NT2/D1 (cell line): ENCODE measurements at regions not wholly inside any gene's neighbourhood (a gene's known extent, or its start where the extent isn't known, plus 50 kb on each side); places are given as distances from the start of the nearest gene placed in this dataset.

ENCODE experiments used
- DNase-seq: peaks from one replicate; pipeline ENCODE4 v3.0.0-alpha.2; 2011; ENCODE audit warnings: low read depth, low spot score
- H3K27me3 ChIP-seq: 2 replicates; pipeline ENCODE4 v1.6.0; 2011; ENCODE audit warnings: mild to moderate bottlenecking; ENCODE audit not compliant: insufficient read length, insufficient read depth
- H3K36me3 ChIP-seq: 2 replicates; pipeline ENCODE4 v1.6.1; 2011; ENCODE audit warnings: mild to moderate bottlenecking, low read length, mixed read lengths; ENCODE audit not compliant: insufficient read depth, insufficient read length
- H3K4me1 ChIP-seq: 2 replicates; pipeline ENCODE4 v1.5.1; 2011; ENCODE audit not compliant: insufficient read depth, insufficient read length
- H3K4me3 ChIP-seq: 2 replicates; pipeline ENCODE4 v1.5.1; 2011; ENCODE audit warnings: low read depth; ENCODE audit not compliant: insufficient read length
- H3K9ac ChIP-seq: 2 replicates; pipeline ENCODE4 v1.6.0; 2011; ENCODE audit warnings: low read depth; ENCODE audit not compliant: insufficient read length
- H3K9me3 ChIP-seq: 2 replicates; pipeline ENCODE4 v1.5.1; 2011; ENCODE audit warnings: mild to moderate bottlenecking, low read length; ENCODE audit not compliant: insufficient read depth
- SUZ12 ChIP-seq: IDR thresholded peaks from 2 replicates; pipeline ENCODE4 v1.6.1; 2011; ENCODE audit not compliant: insufficient read length, insufficient read depth; ENCODE audit errors: extremely low read depth
- YY1 ChIP-seq: IDR thresholded peaks from 2 replicates; pipeline ENCODE4 v1.6.1; 2011; ENCODE audit not compliant: insufficient read length, insufficient read depth
- ZNF274 ChIP-seq: IDR thresholded peaks from 2 replicates; pipeline ENCODE4 v1.6.1; 2011; ENCODE audit warnings: mild to moderate bottlenecking, low read depth, low read length

DNA sequence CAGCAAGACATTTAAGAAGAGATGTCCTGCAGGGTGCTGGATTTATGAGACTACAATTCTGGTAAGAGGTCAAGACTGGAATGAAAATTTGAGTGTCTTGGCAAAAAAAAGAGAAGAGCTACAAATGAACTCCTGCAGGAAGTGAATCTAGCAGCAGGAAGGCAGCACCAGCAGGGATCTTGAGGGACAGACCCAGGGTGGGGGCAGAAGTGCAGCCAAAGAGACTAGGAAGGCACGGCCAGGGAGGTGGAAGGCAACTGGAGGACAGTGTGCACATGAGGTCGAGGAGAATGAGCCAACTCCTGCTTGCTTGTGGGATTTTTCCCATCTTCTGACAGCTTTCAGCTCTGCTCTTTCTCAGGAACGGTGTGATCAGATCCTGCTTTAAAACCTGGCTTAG is 263.2 kb downstream of the BUD13 start:
- Histone ChIP-seq H3K9ac (no peak overlapping the region), H3K36me3 (no peaks in the 10 kb centered on the region), H3K4me1 (peaks cover 5% of the 10 kb centered on the region), H3K4me3 (no peak overlapping the region), H3K27me3 (peaks cover 12% of the 10 kb centered on the region), H3K9me3 (no peaks in the 10 kb centered on the region)
- TF ChIP-seq SUZ12, result no peak
- TF ChIP-seq ZNF274, result no peak
- TF ChIP-seq YY1, result no peak
- no peak for DNase-seq

DNA sequence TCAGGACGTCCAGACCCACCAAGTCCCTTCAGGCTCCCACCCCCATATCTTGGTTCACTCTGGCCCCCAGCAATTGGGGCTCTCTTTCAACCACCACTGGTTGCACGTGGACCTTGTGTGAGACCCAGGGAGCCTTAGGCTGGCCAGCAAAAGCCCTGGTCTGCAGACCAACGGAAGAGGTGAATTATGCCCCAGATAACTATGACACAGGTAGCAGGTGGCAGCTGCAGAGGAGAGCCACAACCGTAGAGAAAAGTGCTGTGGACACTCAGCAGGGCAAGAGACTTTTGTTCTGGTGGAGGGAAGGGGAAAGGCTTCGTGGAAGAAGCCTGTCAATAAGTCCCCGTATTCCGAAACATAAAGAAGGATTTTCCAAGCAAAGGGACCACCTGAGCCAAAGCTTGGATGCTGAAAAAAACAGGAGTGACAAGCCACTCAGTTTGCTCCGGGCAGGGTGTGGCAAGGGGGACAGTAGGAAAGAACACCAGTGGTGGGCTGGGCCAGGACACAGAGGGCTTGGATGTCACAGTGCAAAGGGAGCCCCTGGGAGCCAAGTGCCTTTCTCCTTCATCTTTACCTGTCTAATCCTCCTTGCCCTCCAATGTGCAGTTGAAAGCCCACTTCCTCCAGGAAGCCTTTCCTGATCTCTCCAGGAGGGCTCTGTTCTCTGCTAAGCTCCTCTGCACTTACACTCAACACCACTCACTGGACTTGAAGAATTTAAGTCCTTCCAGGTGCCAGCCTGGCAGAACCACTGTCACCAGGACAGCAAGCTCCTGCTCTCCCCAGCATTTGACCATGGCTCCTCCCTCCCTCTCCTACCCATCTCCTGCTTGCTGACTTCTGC is 264.7 kb downstream of the BUD13 start:
- H3K4me1 ChIP-seq, result peaks cover 5% of the 10 kb centered on the region
- no peak for DNase-seq
- TF ChIP-seq ZNF274, result no peak
- TF ChIP-seq YY1, result no peak
- no peak for TF ChIP-seq SUZ12
- no peak overlapping the region for H3K9ac ChIP-seq
- H3K27me3 ChIP-seq, result peaks cover 24% of the 10 kb centered on the region
- no peaks in the 10 kb centered on the region for H3K9me3 ChIP-seq
- no peaks in the 10 kb centered on the region for H3K36me3 ChIP-seq
- no peak overlapping the region for H3K4me3 ChIP-seq

DNA sequence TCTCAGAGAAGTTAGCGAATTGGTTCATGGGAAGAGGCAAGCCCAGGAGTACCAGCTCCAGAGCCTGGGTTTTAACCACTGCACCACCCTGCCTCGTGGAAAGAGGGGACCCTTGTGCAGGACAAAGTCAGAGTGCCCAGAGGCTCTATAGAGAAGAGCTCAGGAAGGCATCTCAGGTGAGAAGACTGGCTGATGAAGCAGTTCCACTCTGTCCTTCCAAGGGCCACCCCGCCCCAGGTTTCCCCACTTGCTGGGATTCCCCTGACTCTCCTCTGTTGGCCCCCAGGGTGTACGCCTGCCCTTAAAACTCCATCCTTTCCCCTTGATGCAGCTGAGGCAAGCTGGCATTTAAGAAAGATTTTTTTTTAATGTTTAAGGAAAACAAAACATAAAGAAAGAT is 265.8 kb downstream of the BUD13 start:
- TF ChIP-seq ZNF274 (no peak), SUZ12 (no peak)
- H3K36me3 ChIP-seq, result no peaks in the 10 kb centered on the region
- H3K4me3 ChIP-seq, result no peak overlapping the region
- H3K27me3 ChIP-seq, result peaks cover 33% of the 10 kb centered on the region
- no peak for DNase-seq
- peaks cover 5% of the 10 kb centered on the region for H3K4me1 ChIP-seq
- H3K9ac ChIP-seq, result no peak overlapping the region
- H3K9me3 ChIP-seq, result no peaks in the 10 kb centered on the region

DNA sequence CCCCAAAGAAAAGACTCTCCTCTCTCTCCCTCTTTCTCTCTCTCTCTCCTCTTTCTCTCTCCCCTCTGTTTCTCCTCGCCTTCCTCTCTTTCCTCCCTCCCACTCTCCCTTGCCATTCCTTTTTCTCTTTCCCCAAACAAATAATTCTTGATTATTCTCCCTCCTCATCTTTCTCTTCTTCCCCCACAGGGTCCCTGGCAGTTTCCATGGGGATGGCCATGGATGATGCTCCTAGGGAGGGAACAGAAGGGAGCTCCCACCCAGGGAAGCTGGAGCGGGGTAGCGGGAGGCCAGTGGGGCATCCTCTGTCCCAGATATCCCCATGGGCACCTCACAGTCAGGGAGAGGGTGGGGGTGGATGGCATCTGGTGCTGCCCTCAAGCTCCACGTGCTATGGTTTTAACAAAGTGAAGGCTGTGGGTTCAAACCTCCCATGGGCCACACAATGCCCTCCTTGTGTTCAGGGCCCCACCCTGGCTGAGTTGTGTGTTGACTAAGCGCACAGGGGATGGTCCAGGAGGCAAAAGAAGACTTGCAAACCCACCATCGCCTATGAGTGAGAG is 266.4 kb downstream of the BUD13 start:
- TF ChIP-seq YY1, result no peak
- no peak for TF ChIP-seq SUZ12
- no peak for TF ChIP-seq ZNF274
- Histone ChIP-seq H3K4me3 (no peak overlapping the region), H3K9ac (no peak overlapping the region), H3K36me3 (no peaks in the 10 kb centered on the region), H3K9me3 (no peaks in the 10 kb centered on the region), H3K27me3 (peaks cover 33% of the 10 kb centered on the region), H3K4me1 (peaks cover 5% of the 10 kb centered on the region)
- no peak for DNase-seq

DNA sequence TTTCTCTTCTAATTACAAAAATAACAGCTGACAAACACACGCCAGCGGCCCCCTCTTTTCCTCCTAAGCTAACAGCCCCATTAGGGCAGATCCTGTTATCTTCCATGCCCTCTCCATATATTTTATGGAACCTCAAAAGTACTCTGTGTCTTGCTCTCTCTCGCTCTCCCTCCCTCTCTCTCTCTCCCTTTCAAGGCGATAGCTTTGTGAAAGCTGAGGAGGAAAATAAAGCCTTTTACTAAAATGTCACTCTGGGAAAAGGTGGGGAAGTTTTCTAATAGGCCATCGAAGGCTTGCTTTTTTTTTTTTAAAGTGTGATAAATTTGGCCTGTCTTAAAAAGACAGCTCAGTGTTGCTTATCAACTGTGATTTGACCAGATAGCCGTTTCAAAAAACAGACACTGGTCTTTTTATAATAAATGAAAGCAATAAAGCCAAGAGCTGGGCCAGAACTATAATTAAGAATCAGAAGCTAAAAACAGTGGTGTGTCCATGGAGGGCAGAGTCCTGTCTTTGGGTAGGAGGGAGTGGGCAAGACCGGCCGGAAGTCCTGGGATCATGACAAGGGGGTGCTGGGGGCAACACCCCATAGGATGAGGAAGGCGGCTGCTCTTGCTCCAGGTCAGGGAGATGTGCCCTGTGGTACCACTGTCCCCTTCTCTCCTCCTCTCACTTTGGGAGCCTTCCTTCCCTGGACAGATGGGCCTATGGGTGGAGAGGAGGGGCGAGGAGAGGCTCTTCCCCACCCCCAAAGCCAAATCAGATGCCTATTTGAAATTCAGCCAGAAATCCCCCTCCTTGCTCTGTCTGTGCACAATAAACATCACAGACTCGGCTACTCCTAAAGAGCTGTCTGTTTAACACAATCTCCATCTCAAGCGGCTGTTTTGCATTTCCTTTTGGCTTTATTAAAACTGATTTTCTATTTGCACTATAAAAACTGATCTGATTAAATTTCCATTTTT is 267.2 kb downstream of the BUD13 start:
- DNase-seq, result no peak
- Histone ChIP-seq H3K4me3 (no peak overlapping the region), H3K36me3 (no peaks in the 10 kb centered on the region), H3K9me3 (no peaks in the 10 kb centered on the region), H3K9ac (no peak overlapping the region), H3K4me1 (peaks cover 3% of the 10 kb centered on the region), H3K27me3 (peaks cover 33% of the 10 kb centered on the region)
- TF ChIP-seq YY1 (no peak), SUZ12 (no peak), ZNF274 (no peak)

DNA sequence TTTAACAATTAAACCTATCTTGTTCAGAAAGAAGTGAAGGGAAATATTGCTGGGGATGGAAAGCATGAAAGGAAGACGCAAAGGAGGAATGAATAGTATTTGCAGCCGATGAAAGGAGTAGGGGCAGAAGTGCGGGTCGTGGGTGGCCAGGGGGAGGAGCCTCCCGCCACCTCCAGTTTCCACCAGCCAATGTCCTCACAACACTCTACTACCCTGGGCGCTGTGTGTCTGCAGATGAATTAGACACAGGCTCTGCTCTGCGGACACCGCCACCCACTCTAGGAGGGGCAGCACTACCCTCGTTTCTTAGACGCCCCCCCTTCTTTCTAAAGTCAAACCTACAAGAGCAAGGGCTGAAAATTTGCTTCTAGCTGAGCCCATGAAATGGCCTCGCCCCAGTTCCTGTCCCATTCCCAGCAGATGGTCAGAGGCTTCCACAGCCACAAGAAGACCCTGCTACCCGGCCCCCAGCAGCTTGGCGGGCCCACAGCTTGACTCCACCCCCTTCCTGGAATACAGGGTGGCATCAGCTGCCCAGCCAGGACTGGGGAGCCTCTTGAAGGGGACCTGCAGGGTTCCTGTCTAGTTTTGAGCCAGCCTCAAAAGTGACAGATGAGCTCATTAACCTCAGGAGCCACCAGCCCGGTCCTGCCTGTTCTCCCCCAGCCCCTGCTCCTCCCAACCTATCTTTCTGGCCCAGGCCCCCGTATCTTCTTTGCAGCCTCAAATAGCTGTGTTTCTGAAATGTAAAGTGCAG is 268.1 kb downstream of the BUD13 start:
- peaks cover 3% of the 10 kb centered on the region for H3K4me1 ChIP-seq
- H3K9me3 ChIP-seq, result no peaks in the 10 kb centered on the region
- no peak for DNase-seq
- no peak overlapping the region for H3K9ac ChIP-seq
- no peak for TF ChIP-seq ZNF274
- TF ChIP-seq YY1, result no peak
- H3K27me3 ChIP-seq, result peaks cover 35% of the 10 kb centered on the region
- H3K36me3 ChIP-seq, result no peaks in the 10 kb centered on the region
- H3K4me3 ChIP-seq, result no peak overlapping the region
